H1 (cell line): ENCODE measurements at regions not wholly inside any gene's neighbourhood (a gene's known extent, or its start where the extent isn't known, plus 50 kb on each side); places are given as distances from the start of the nearest gene placed in this dataset.

ENCODE experiments used
- CTCF ChIA-PET: fragments of 300-600 bp; sonication (Branson Sonifier 250); formaldehyde crosslinking; loops from one replicate; lab custom pipeline; 2021; ENCODE audit not compliant: partially characterized antibody; lab: Charles Lee
- POLR2A ChIA-PET: fragments of 300-600 bp; sonication (Branson Sonifier 250); formaldehyde crosslinking; loops from one replicate; lab custom pipeline; 2021; ENCODE audit warnings: inconsistent platforms; ENCODE audit not compliant: partially characterized antibody; lab: Charles Lee
- DNase-seq, 2 experiments: peaks; one replicate each; pipeline versions ENCODE4 v3.0.0 to v3.0.0-alpha.2; 2010 to 2022; ENCODE audit warnings: low spot score in 2 of 2, low read depth in 1 of 2, mixed read lengths in 1 of 2
- FAIRE-seq: peaks from 2 replicates; lab custom pipeline; 2011; peaks lifted over from hg19 to GRCh38; lab: Jason Lieb, UNC
- H2AFZ ChIP-seq: 2 replicates; pipeline ENCODE4 v1.8.1; 2012; ENCODE audit warnings: low read length, inconsistent platforms
- H2AK5ac ChIP-seq: 2 replicates; pipeline ENCODE4 v1.6.1; 2013; ENCODE audit warnings: low read depth, low read length
- H2BK120ac ChIP-seq: replicated peaks from 2 replicates; pipeline ENCODE3; 2013; ENCODE audit warnings: low read depth, low read length, inconsistent platforms
- H2BK12ac ChIP-seq: 2 replicates; pipeline ENCODE4 v1.6.1; 2013; ENCODE audit warnings: low read depth, low read length
- H2BK15ac ChIP-seq: 2 replicates; pipeline ENCODE4 v1.6.1; 2013; ENCODE audit warnings: low read length
- H2BK20ac ChIP-seq: 2 replicates; pipeline ENCODE4 v1.6.1; 2013; ENCODE audit warnings: low read length
- H2BK5ac ChIP-seq: 2 replicates; pipeline ENCODE4 v1.6.1; 2013; ENCODE audit warnings: low read depth, low read length
- H3K14ac ChIP-seq: 2 replicates; pipeline ENCODE4 v1.6.1; 2013; ENCODE audit warnings: inconsistent platforms; ENCODE audit not compliant: insufficient read length
- H3K18ac ChIP-seq: 2 replicates; pipeline ENCODE4 v1.6.1; 2013; ENCODE audit warnings: low read length; ENCODE audit errors: extremely low read depth
- H3K23ac ChIP-seq: 2 replicates; pipeline ENCODE4 v1.6.1; 2013; ENCODE audit warnings: inconsistent platforms; ENCODE audit not compliant: insufficient read length
- H3K23me2 ChIP-seq: 2 replicates; pipeline ENCODE4 v1.6.1; 2013; ENCODE audit warnings: low read depth, low read length
- H3K27ac ChIP-seq: 2 replicates; pipeline ENCODE4 v1.6.1; 2011; ENCODE audit warnings: low read depth, low read length, inconsistent platforms
- H3K27me3 ChIP-seq, 4 experiments: replicated peaks in 1 of 4; 1 replicate in 1 of 4; 2 replicates in 3 of 4; pipeline versions ENCODE4 v1.6.1 to v1.8.1; 2011 to 2013; ENCODE audit warnings: low read length in 3 of 4, mild to moderate bottlenecking in 3 of 4, inconsistent platforms in 2 of 4, mixed read lengths in 2 of 4, moderate library complexity in 1 of 4; ENCODE audit not compliant: control insufficient read depth in 3 of 4, insufficient read depth in 3 of 4; ENCODE audit errors: extremely low read depth in 1 of 4
- H3K36me3 ChIP-seq, 4 experiments: 2 replicates each; pipeline versions ENCODE4 v1.6.1 to v1.8.1; 2011 to 2013; ENCODE audit warnings: mild to moderate bottlenecking in 4 of 4, low read length in 3 of 4, moderate library complexity in 2 of 4, control low read depth in 1 of 4, inconsistent platforms in 1 of 4; ENCODE audit not compliant: insufficient read depth in 4 of 4, control insufficient read depth in 2 of 4
- H3K4ac ChIP-seq: replicated peaks from 2 replicates; pipeline ENCODE3; 2013; ENCODE audit warnings: low read length, low read depth, mixed read lengths, inconsistent platforms; ENCODE audit not compliant: insufficient read length
- H3K4me1 ChIP-seq, 4 experiments: replicated peaks in 1 of 4; 1 replicate in 1 of 4; 2 replicates in 3 of 4; pipeline versions ENCODE4 v1.6.1 to v1.8.1; 2011 to 2013; ENCODE audit warnings: low read length in 3 of 4, inconsistent platforms in 2 of 4, mixed read lengths in 1 of 4; ENCODE audit not compliant: insufficient read depth in 4 of 4, control insufficient read depth in 3 of 4
- H3K4me2 ChIP-seq, 2 experiments: 2 replicates each; pipeline versions ENCODE4 v1.6.1 to v1.8.1; 2011 to 2013; ENCODE audit warnings: low read depth in 2 of 2, low read length in 2 of 2, control low read depth in 1 of 2, inconsistent platforms in 1 of 2, mild to moderate bottlenecking in 1 of 2; ENCODE audit not compliant: insufficient read depth in 1 of 2
- H3K4me3 ChIP-seq, 4 experiments: fragments of 200-600, 300-600 bp in 1 of 4; sonication (generic), shearing (Covaris generic), sonication (Bioruptor Twin) in 1 of 4; 2 replicates each; pipeline versions ENCODE4 v1.5.1 to v1.8.1; 2011 to 2016; ENCODE audit warnings: low read length in 4 of 4, low read depth in 3 of 4, control low read depth in 2 of 4, inconsistent platforms in 2 of 4, mild to moderate bottlenecking in 2 of 4, mixed read lengths in 1 of 4, moderate library complexity in 1 of 4; ENCODE audit not compliant: insufficient read depth in 2 of 4; ENCODE audit errors: extremely low read depth in 1 of 4
- H3K56ac ChIP-seq: replicated peaks from 2 replicates; pipeline ENCODE3; 2013; ENCODE audit warnings: low read depth, mild to moderate bottlenecking, mixed read lengths, low read length, inconsistent platforms; ENCODE audit not compliant: insufficient read length
- H3K79me1 ChIP-seq: 2 replicates; pipeline ENCODE4 v1.6.1; 2013; ENCODE audit warnings: low read depth, low read length, control low read depth
- H3K79me2 ChIP-seq, 2 experiments: 2 replicates each; pipeline versions ENCODE4 v1.6.1 to v1.8.1; 2012 to 2013; ENCODE audit warnings: low read length in 2 of 2, mild to moderate bottlenecking in 2 of 2, inconsistent platforms in 1 of 2; ENCODE audit not compliant: insufficient read depth in 2 of 2, control insufficient read depth in 1 of 2
- H3K9ac ChIP-seq, 4 experiments: replicated peaks in 1 of 4; 1 replicate in 1 of 4; 2 replicates in 3 of 4; pipeline versions ENCODE4 v1.6.1 to v1.8.1; 2011 to 2013; ENCODE audit warnings: low read depth in 3 of 4, low read length in 3 of 4, control low read depth in 2 of 4, mild to moderate bottlenecking in 2 of 4, moderate library complexity in 2 of 4, inconsistent platforms in 1 of 4; ENCODE audit errors: extremely low read depth in 1 of 4
- H3K9me3 ChIP-seq, 2 experiments: 2 replicates each; pipeline versions ENCODE4 v1.6.1 to v1.8.1; 2012 to 2013; ENCODE audit warnings: mild to moderate bottlenecking in 2 of 2, moderate library complexity in 2 of 2, control low read depth in 1 of 2, inconsistent platforms in 1 of 2, low read depth in 1 of 2, low read length in 1 of 2, mixed read lengths in 1 of 2; ENCODE audit not compliant: insufficient read depth in 2 of 2
- H4K20me1 ChIP-seq, 2 experiments: replicated peaks in 1 of 2; 2 replicates each; pipeline versions ENCODE3 to v1.8.1; 2011 to 2013; ENCODE audit warnings: inconsistent platforms in 2 of 2, low read length in 2 of 2, mild to moderate bottlenecking in 1 of 2; ENCODE audit not compliant: insufficient read depth in 2 of 2, control insufficient read depth in 1 of 2
- H4K5ac ChIP-seq: 2 replicates; pipeline ENCODE4 v1.6.1; 2013; ENCODE audit warnings: low read length, low read depth, mixed read lengths, inconsistent platforms; ENCODE audit not compliant: insufficient read length
- H4K8ac ChIP-seq: 2 replicates; pipeline ENCODE4 v1.8.0; 2013; ENCODE audit warnings: mild to moderate bottlenecking, moderate library complexity, low read length, inconsistent platforms; ENCODE audit not compliant: insufficient read depth; ENCODE audit errors: extremely low read depth
- H4K91ac ChIP-seq: replicated peaks from 2 replicates; pipeline ENCODE3; 2013; ENCODE audit warnings: low read length, mixed read lengths, inconsistent platforms; ENCODE audit not compliant: insufficient read length
- KDM1A ChIP-seq: fragments of 200-600, 300-600 bp; sonication (generic); IDR thresholded peaks from 2 replicates; pipeline ENCODE4 v1.7.1; 2016; ENCODE audit warnings: mild to moderate bottlenecking, low read length, borderline replicate concordance
- WGBS, 2 experiments: shearing (Covaris generic) in 1 of 2; methylation state at CpG; one replicate each; pipeline versions ENCODE4 v1.1.6 to v1.1.7; 2013 to 2015; ENCODE audit warnings: low lambda C conversion rate in 2 of 2, mixed read lengths in 2 of 2, inconsistent platforms in 1 of 2, low coverage in 1 of 2, missing lambda C conversion rate in 1 of 2; ENCODE audit not compliant: insufficient replicate concordance in 2 of 2, insufficient coverage in 1 of 2, insufficient read length in 1 of 2; ENCODE audit errors: extremely low coverage in 1 of 2, missing lambda C conversion rate in 1 of 2; 5-methylcytosine and 5-hydroxymethylcytosine counted together

GRCh38 chr11:97109078-97109477, 719.3 kb downstream of the JRKL start:
- Histone ChIP-seq H4K8ac (no peak overlapping the region), H3K4me2 (no peak overlapping the region), H3K79me1 (no peaks in the 10 kb centered on the region), H2BK20ac (no peak overlapping the region), H3K36me3 (no peaks in the 10 kb centered on the region), H3K79me2 (no peaks in the 10 kb centered on the region), H3K56ac (no peak overlapping the region), H2BK15ac (no peak overlapping the region), H4K20me1 (no peaks in the 10 kb centered on the region), H2AFZ (no peak overlapping the region), H4K5ac (no peak overlapping the region), H3K23ac (no peak overlapping the region), H2BK5ac (no peak overlapping the region), H2AK5ac (no peak overlapping the region), H3K9ac (no peak overlapping the region), H3K18ac (no peak overlapping the region), H3K4me3 (no peak overlapping the region), H2BK120ac (no peak overlapping the region), H3K23me2 (no peaks in the 10 kb centered on the region), H2BK12ac (no peak overlapping the region), H3K27ac (no peak overlapping the region), H3K9me3 (no peaks in the 10 kb centered on the region), H3K27me3 (no peaks in the 10 kb centered on the region), H4K91ac (no peak overlapping the region), H3K14ac (no peak overlapping the region), H3K4me1 (no peaks in the 10 kb centered on the region), H3K4ac (no peak overlapping the region)
- CTCF ChIA-PET = interaction anchor here (0.7 to 1.3 kb wide), 6 partner anchors 8 to 166 kb away, joined by 3 to 4 read pairs (median 3); no protein-coding TSS in a partner anchor
- FAIRE-seq (no peak), DNase-seq (no peak)
- 95% methylated on average over 1 of the region's 1 CpG; no CpG with 5 or more reads in 1 of the 2 experiments for WGBS, 2 experiments
- POLR2A ChIA-PET = no interaction called here
- no peak for TF ChIP-seq KDM1A
